ENCODE measurements at regions not wholly inside any gene's neighbourhood (a gene's known extent, or its start where the extent isn't known, plus 50 kb on each side); places are given as distances from the start of the nearest gene placed in this dataset.

- peaks cover 60 to 85% (median 68%) of the 10 kb centered on the region in 4 donors for H3K4me1 Mint-ChIP-seq
- H3K4me3 Mint-ChIP-seq: peak overlapping the region in 6 of 8 donors; percentile 60 to 79 (median 69)
- DNase-seq: no peak
- ChIA-PET POLR2A (ENCODE audit: partially characterized antibody) (interaction anchor here (0.7 to 4.5 kb wide), 12 partner anchors 9 to 194 kb away, joined by 3 to 51 read pairs (median 4); partner anchors contain the start of gene SNRK), CTCF (ENCODE audit: partially characterized antibody) (interaction anchor here (1.0 to 4.5 kb wide), 5 partner anchors 15 to 308 kb away, joined by 3 to 41 read pairs (median 4); no protein-coding TSS in a partner anchor)
- H3K4me3 ChIP-seq (ENCODE audit: low read length in 2 of 2): no peak overlapping the region
- no peaks in the 10 kb centered on the region for H3K36me3 ChIP-seq (ENCODE audit: insufficient read depth, low read length)
- H3K9me3 Mint-ChIP-seq: peaks cover 0 to 4% (median under 1%) of the 10 kb centered on the region in 8 donors
- H3K36me3 Mint-ChIP-seq: peaks cover 0 to 3% of the 10 kb centered on the region in 2 donors
- peaks cover 0 to 2% of the 10 kb centered on the region in 2 donors for H3K27me3 Mint-ChIP-seq
- peak overlapping the region; percentile 90 to 97 (median 96) for H3K27ac Mint-ChIP-seq
- no peaks in the 10 kb centered on the region for H3K9me3 ChIP-seq (ENCODE audit: control insufficient read depth in 1 of 2, low read length in 2 of 2)
- peaks cover 73% of the 10 kb centered on the region for H3K4me1 ChIP-seq (ENCODE audit: insufficient read depth, low read length)
- intact Hi-C loops (cut with micrococcal nuclease): loop anchor here (10.0 kb wide), 2 partner anchors 90 kb away; partner anchors contain the start of genes POMGNT2 and SNRK
- no peaks in the 10 kb centered on the region for H3K27me3 ChIP-seq (ENCODE audit: insufficient read depth, low read length)
- H3K27ac ChIP-seq (ENCODE audit: low read depth, low read length): peak overlapping the region; percentile 37
Observed at GRCh38 chr3:43195115-43195498, 89.2 kb upstream of the POMGNT2 start.

GRCh38 chr3:43194490-43195114 lies 88.7 kb upstream of the POMGNT2 start:
- Histone ChIP-seq H3K4me3 (ENCODE audit: low read length in 2 of 2) (no peak overlapping the region), H3K36me3 (ENCODE audit: insufficient read depth, low read length) (no peaks in the 10 kb centered on the region), H3K9me3 (ENCODE audit: control insufficient read depth in 1 of 2, low read length in 2 of 2) (no peaks in the 10 kb centered on the region), H3K27ac (ENCODE audit: low read depth, low read length) (peak overlapping the region; percentile 37), H3K4me1 (ENCODE audit: insufficient read depth, low read length) (peaks cover 73% of the 10 kb centered on the region), H3K27me3 (ENCODE audit: insufficient read depth, low read length) (no peaks in the 10 kb centered on the region)
- DNase-seq: peak; percentile 37 to 60 (median 57)
- Mint-ChIP-seq H3K27me3 (peaks cover 0 to 2% of the 10 kb centered on the region in 2 donors), H3K4me1 (peaks cover 60 to 80% (median 67%) of the 10 kb centered on the region in 4 donors), H3K27ac (peak overlapping the region; percentile 90 to 97 (median 96)), H3K4me3 (peak overlapping the region in 7 of 8 donors; percentile 29 to 79 (median 66)), H3K36me3 (peaks cover 0 to 6% of the 10 kb centered on the region in 2 donors), H3K9me3 (peaks cover 0 to 7% (median 3%) of the 10 kb centered on the region in 8 donors)
- intact Hi-C loops (cut with micrococcal nuclease): loop anchor here (1.0 to 10.0 kb wide), 4 partner anchors 13 to 90 kb away; partner anchors contain the start of genes POMGNT2 and SNRK
- ChIA-PET CTCF (ENCODE audit: partially characterized antibody) (interaction anchor here (1.0 to 4.5 kb wide), 6 partner anchors 14 to 309 kb away, joined by 3 to 41 read pairs (median 4); no protein-coding TSS in a partner anchor), POLR2A (ENCODE audit: partially characterized antibody) (interaction anchor here (0.7 to 4.5 kb wide), 13 partner anchors 9 to 195 kb away, joined by 3 to 51 read pairs (median 4); partner anchors contain the start of gene SNRK)

- no peak for DNase-seq
- CTCF ChIA-PET (ENCODE audit: partially characterized antibody): interaction anchor here (1.1 to 4.5 kb wide), 5 partner anchors 14 to 184 kb away, joined by 3 to 41 read pairs (median 4); no protein-coding TSS in a partner anchor
Observed at GRCh38 chr3:43194069-43194468, 88.2 kb upstream of the POMGNT2 start.

GRCh38 chr3:43192028-43192427 lies 86.1 kb upstream of the POMGNT2 start:
- no peaks in the 10 kb centered on the region for H3K9me3 ChIP-seq (ENCODE audit: control insufficient read depth in 1 of 2, low read length in 2 of 2)
- peaks cover 0 to 6% of the 10 kb centered on the region in 2 donors for H3K36me3 Mint-ChIP-seq
- H3K4me1 ChIP-seq (ENCODE audit: insufficient read depth, low read length): peaks cover 59% of the 10 kb centered on the region
- H3K9me3 Mint-ChIP-seq: peaks cover 0 to 18% (median 6%) of the 10 kb centered on the region in 8 donors
- no peak for DNase-seq
- H3K4me1 Mint-ChIP-seq: peaks cover 45 to 57% (median 53%) of the 10 kb centered on the region in 4 donors
- no peaks in the 10 kb centered on the region for H3K27me3 ChIP-seq (ENCODE audit: insufficient read depth, low read length)
- ChIA-PET CTCF (ENCODE audit: partially characterized antibody) (interaction anchor here (0.9 to 4.5 kb wide), 3 partner anchors 12 to 311 kb away, joined by 3 to 41 read pairs (median 5); no protein-coding TSS in a partner anchor), POLR2A (ENCODE audit: partially characterized antibody) (interaction anchor here (1.1 to 4.5 kb wide), 6 partner anchors 8 to 155 kb away, joined by 3 to 51 read pairs (median 12); partner anchors contain the start of gene SNRK)
- peak overlapping the region in 6 of 7 donors; percentile 9 to 97 (median 86) for H3K27ac Mint-ChIP-seq
- H3K27me3 Mint-ChIP-seq: no peaks in the 10 kb centered on the region
- H3K36me3 ChIP-seq (ENCODE audit: insufficient read depth, low read length): no peaks in the 10 kb centered on the region
- intact Hi-C loops (cut with micrococcal nuclease): loop anchor here (10.0 kb wide), 2 partner anchors 87 to 93 kb away; partner anchors contain the start of genes POMGNT2 and SNRK
- H3K27ac ChIP-seq (ENCODE audit: low read depth, low read length): no peak overlapping the region
- H3K4me3 ChIP-seq (ENCODE audit: low read length in 2 of 2): no peak overlapping the region
- peak overlapping the region in 5 of 8 donors; percentile 8 to 52 (median 36) for H3K4me3 Mint-ChIP-seq

More at GRCh38 chr3:43194069-43194468, 88.2 kb upstream of the POMGNT2 start:
- Histone ChIP-seq H3K27me3 (ENCODE audit: insufficient read depth, low read length) (no peaks in the 10 kb centered on the region), H3K27ac (ENCODE audit: low read depth, low read length) (peak overlapping the region; percentile 37), H3K36me3 (ENCODE audit: insufficient read depth, low read length) (no peaks in the 10 kb centered on the region), H3K9me3 (ENCODE audit: control insufficient read depth in 1 of 2, low read length in 2 of 2) (no peaks in the 10 kb centered on the region), H3K4me1 (ENCODE audit: insufficient read depth, low read length) (peaks cover 73% of the 10 kb centered on the region), H3K4me3 (ENCODE audit: low read length in 2 of 2) (no peak overlapping the region)
- POLR2A ChIA-PET (ENCODE audit: partially characterized antibody): interaction anchor here (0.9 to 4.5 kb wide), 12 partner anchors 8 to 179 kb away, joined by 3 to 51 read pairs (median 4); partner anchors contain the start of gene SNRK
- intact Hi-C loops (cut with micrococcal nuclease): loop anchor here (1.0 to 10.0 kb wide), 4 partner anchors 13 to 91 kb away; partner anchors contain the start of genes POMGNT2 and SNRK
- Mint-ChIP-seq H3K4me3 (peak overlapping the region in 7 of 8 donors; percentile 29 to 79 (median 66)), H3K27me3 (no peaks in the 10 kb centered on the region), H3K9me3 (peaks cover 0 to 11% (median 3%) of the 10 kb centered on the region in 8 donors), H3K4me1 (peaks cover 58 to 75% (median 64%) of the 10 kb centered on the region in 4 donors), H3K36me3 (peaks cover 0 to 6% of the 10 kb centered on the region in 2 donors), H3K27ac (peak overlapping the region; percentile 90 to 97 (median 96))

- H3K9me3 Mint-ChIP-seq: peaks cover 0 to 18% (median 6%) of the 10 kb centered on the region in 8 donors
- H3K4me1 ChIP-seq (ENCODE audit: insufficient read depth, low read length): peaks cover 50% of the 10 kb centered on the region
- POLR2A ChIA-PET (ENCODE audit: partially characterized antibody): interaction anchor here (1.2 to 4.5 kb wide), 2 partner anchors 11 to 28 kb away, joined by 4 to 50 read pairs; no protein-coding TSS in a partner anchor
Observed at GRCh38 chr3:43191116-43191515, 85.2 kb upstream of the POMGNT2 start.

DNA sequence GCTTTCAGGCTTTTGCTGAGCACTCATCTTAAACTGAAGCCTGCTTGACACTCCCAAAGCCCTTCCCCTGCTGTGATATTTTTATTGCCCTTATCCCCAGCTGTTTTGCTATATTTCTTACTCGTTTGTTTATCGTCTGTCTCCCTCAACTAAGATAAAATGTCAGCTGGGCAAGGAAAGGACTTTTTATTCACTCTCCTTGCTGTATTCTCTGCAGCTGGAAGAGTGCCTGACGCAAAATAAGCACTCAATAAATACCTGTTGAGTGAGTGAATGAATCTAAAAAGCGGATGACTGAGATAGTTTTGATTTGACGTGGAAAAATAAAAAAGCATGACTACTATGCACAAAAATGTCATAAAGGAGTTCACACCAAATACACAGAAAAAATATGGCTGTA lies 84.8 kb upstream of the POMGNT2 start:
- H3K4me3 Mint-ChIP-seq: no peak overlapping the region
- intact Hi-C loops (cut with micrococcal nuclease): loop anchor here (10.0 kb wide), 2 partner anchors 86 to 94 kb away; partner anchors contain the start of genes POMGNT2 and SNRK
- no peak overlapping the region for H3K4me3 ChIP-seq (ENCODE audit: low read length in 2 of 2)
- H3K27ac ChIP-seq (ENCODE audit: low read depth, low read length): no peak overlapping the region
- no peaks in the 10 kb centered on the region for H3K27me3 ChIP-seq (ENCODE audit: insufficient read depth, low read length)
- CTCF ChIA-PET (ENCODE audit: partially characterized antibody): no interaction called here
- no peaks in the 10 kb centered on the region for H3K36me3 ChIP-seq (ENCODE audit: insufficient read depth, low read length)
- peaks cover 34 to 44% (median 40%) of the 10 kb centered on the region in 4 donors for H3K4me1 Mint-ChIP-seq
- peaks cover 0 to 18% (median 6%) of the 10 kb centered on the region in 8 donors for H3K9me3 Mint-ChIP-seq
- POLR2A ChIA-PET (ENCODE audit: partially characterized antibody): interaction anchor here (1.2 kb wide), 1 partner anchor 28 kb away, joined by 4 read pairs; no protein-coding TSS in a partner anchor
- H3K27me3 Mint-ChIP-seq: no peaks in the 10 kb centered on the region
- no peak for DNase-seq
- no peak overlapping the region for H3K27ac Mint-ChIP-seq
- no peaks in the 10 kb centered on the region for H3K9me3 ChIP-seq (ENCODE audit: control insufficient read depth in 1 of 2, low read length in 2 of 2)
- H3K4me1 ChIP-seq (ENCODE audit: insufficient read depth, low read length): peaks cover 46% of the 10 kb centered on the region
- H3K36me3 Mint-ChIP-seq: peaks cover 0 to 6% of the 10 kb centered on the region in 2 donors

More at GRCh38 chr3:43191116-43191515, 85.2 kb upstream of the POMGNT2 start:
- no peak for DNase-seq
- no peak overlapping the region for H3K27ac ChIP-seq (ENCODE audit: low read depth, low read length)
- intact Hi-C loops (cut with micrococcal nuclease): loop anchor here (10.0 kb wide), 2 partner anchors 86 to 94 kb away; partner anchors contain the start of genes POMGNT2 and SNRK
- Mint-ChIP-seq H3K4me3 (no peak overlapping the region), H3K27me3 (no peaks in the 10 kb centered on the region), H3K27ac (no peak overlapping the region), H3K4me1 (peaks cover 39 to 48% (median 45%) of the 10 kb centered on the region in 4 donors), H3K36me3 (peaks cover 0 to 6% of the 10 kb centered on the region in 2 donors)
- H3K36me3 ChIP-seq (ENCODE audit: insufficient read depth, low read length): no peaks in the 10 kb centered on the region
- H3K27me3 ChIP-seq (ENCODE audit: insufficient read depth, low read length): no peaks in the 10 kb centered on the region
- H3K9me3 ChIP-seq (ENCODE audit: control insufficient read depth in 1 of 2, low read length in 2 of 2): no peaks in the 10 kb centered on the region
- CTCF ChIA-PET (ENCODE audit: partially characterized antibody): interaction anchor here (4.5 kb wide), 1 partner anchor 28 kb away, joined by 41 read pairs; no protein-coding TSS in a partner anchor
- H3K4me3 ChIP-seq (ENCODE audit: low read length in 2 of 2): no peak overlapping the region

Measured in CD4-positive, alpha-beta memory T cell (primary cell).